Ovary (tissue), 3 donors: ENCODE measurements at regions not wholly inside any gene's neighbourhood (a gene's known extent, or its start where the extent isn't known, plus 50 kb on each side); places are given as distances from the start of the nearest gene placed in this dataset.

Experiments used
- CTCF ChIP-seq, 3 donors: fragments of 450-650 bp in 2 of 3; fragments of 200-600 bp in 1 of 3; IDR thresholded peaks; one replicate each; pipeline versions ENCODE4 v1.5.1 to v1.8.0; 2016 to 2022; ENCODE audit warnings: antibody characterized with exemption in 3 of 3, mild to moderate bottlenecking in 1 of 3
- EP300 ChIP-seq: sonication (generic); formaldehyde crosslinking; IDR thresholded peaks from one replicate; pipeline ENCODE4 v1.6.1; 2017; ENCODE audit warnings: antibody characterized with exemption
- POLR2A ChIP-seq: fragments of 450-650 bp; IDR thresholded peaks from one replicate; pipeline ENCODE4 v1.6.1; 2017; ENCODE audit warnings: antibody characterized with exemption, mild to moderate bottlenecking, moderate library complexity
- donor health status: DM: no; HTN: no; CAD: no.

- TF ChIP-seq CTCF (IDR thresholded peaks at IDR 0.05), result no peak
- TF ChIP-seq EP300, result no peak
- no peak for TF ChIP-seq POLR2A
Measured at GRCh38 chr12:115755725-115756085, 521.8 kb downstream of the MED13L start.
